Heart left ventricle (tissue), 16 donors: ENCODE measurements at regions not wholly inside any gene's neighbourhood (a gene's known extent, or its start where the extent isn't known, plus 50 kb on each side); places are given as distances from the start of the nearest gene placed in this dataset.

Experiments
- ATAC-seq, 4 donors: fragments of 200-7000 bp; cut with Tn5 transposase; one replicate each; pipeline ENCODE4 v1.9.1; 2020 to 2022; ENCODE audit warnings: moderate library complexity in 4 of 4, mild to moderate bottlenecking in 3 of 4, moderate number of reproducible peaks in 1 of 4
- DNase-seq, 5 donors: peaks; one replicate each; pipeline ENCODE4 v3.0.0-alpha.2; 2020
- H3K27ac ChIP-seq, 12 donors: fragments of 200-600 bp; sonication (generic) in 4 of 12; one replicate each; pipeline versions ENCODE4 v1.5.0 to v1.8.0; 2016 to 2022; ENCODE audit warnings: mild to moderate bottlenecking in 2 of 12
- H3K27me3 ChIP-seq, 9 donors: fragments of 200-600 bp; sonication (generic) in 2 of 9; one replicate each; pipeline versions ENCODE4 v1.5.1 to v1.8.0; 2016 to 2022; ENCODE audit warnings: mild to moderate bottlenecking in 3 of 9
- H3K36me3 ChIP-seq, 9 donors: fragments of 200-600 bp; sonication (generic) in 2 of 9; one replicate each; pipeline versions ENCODE4 v1.5.0 to v1.8.0; 2018 to 2022; ENCODE audit warnings: mild to moderate bottlenecking in 2 of 9
- H3K4me1 ChIP-seq, 12 donors: fragments of 200-600 bp; sonication (generic) in 4 of 12; one replicate each; pipeline versions ENCODE4 v1.5.0 to v1.8.0; 2016 to 2022; ENCODE audit warnings: mild to moderate bottlenecking in 3 of 12
- H3K4me3 ChIP-seq, 12 donors: fragments of 200-600 bp; sonication (generic) in 4 of 12; one replicate each; pipeline versions ENCODE4 v1.5.0 to v1.8.0; 2017 to 2022; ENCODE audit warnings: mild to moderate bottlenecking in 9 of 12, moderate library complexity in 4 of 12
- H3K9me3 ChIP-seq, 12 donors: fragments of 200-600 bp; sonication (generic) in 4 of 12; one replicate each; pipeline versions ENCODE4 v1.5.0 to v1.8.0; 2016 to 2022; ENCODE audit warnings: mild to moderate bottlenecking in 1 of 12
- POLR2A ChIP-seq, 2 donors: fragments of 450-650 bp; IDR thresholded peaks; one replicate each; pipeline ENCODE4 v1.6.1; 2017; ENCODE audit warnings: antibody characterized with exemption in 2 of 2, mild to moderate bottlenecking in 2 of 2, moderate library complexity in 2 of 2
- WGBS, 4 donors: extraction: QIAGEN DNeasy Blood & Tissue Kit in 2 of 4; methylation state at CpG; one replicate each; pipeline versions ENCODE4 v1.1.5 to v1.1.7; 2013 to 2018; 5-methylcytosine and 5-hydroxymethylcytosine counted together
- intact Hi-C, 10 donors: fragments of 100-400 bp; cut with DNase I; formaldehyde crosslinking; loops; one replicate each; pipeline versions ENCODE4 v1.11.1 to v1.14.2; 2022
- TF ChIP-seq, protein P1 (sequence below), 12 donors: fragments of 200-600 bp; sonication (generic) in 4 of 12; IDR thresholded peaks; one replicate each; pipeline versions ENCODE4 v1.5.0 to v1.8.0; 2018 to 2022; ENCODE audit warnings: antibody characterized with exemption in 12 of 12, mild to moderate bottlenecking in 5 of 12
- donor health status: ischemic (EF 13 %, LVEDD 7.1; RV severe dilation, severe dysfunction).
- donor health status: healthy with polysubstance abuse.
- donor health status: DM: no; HTN: yes; CAD: no.
- donor health status: DM: no; HTN: no; CAD: no.
- donor health status: ischemic (EF 25% LVEDD 6.9; RV normal size, moderate dysfunction).
- donor health status: ischemic (EF 25% LVEDD 5.7; RV mildly dilated, moderate dysfunction).
- donor health status: healthy.
- donor health status: DM: yes; HTN: yes; CAD: no.
- donor health status: ischemic (EF 35%, LVEDD 5.7; RV mildly dilated, moderate dysfunction).
- donor health status: nonischemic (EF 11% LVEDD 7.7; RV severe dilation, severe dysfunction).
- donor health status: DM: yes; HTN: yes; CAD: no.
- donor health status: PGD.
- donor health status: ischemic (EF 29% LVEDD 5.4; RV normal size, mild dysfunction).
- donor health status: nonischemic (EF 23%, LVEDD 6.1; RV moderate dilation, normal function).

GRCh38 chr1:189816558-189816957 is 661.1 kb downstream of the BRINP3 start:
- Histone ChIP-seq H3K9me3 (peaks cover 0 to 14% (median 0%) of the 10 kb centered on the region in 12 donors), H3K27ac (no peak overlapping the region), H3K36me3 (no peaks in the 10 kb centered on the region), H3K4me1 (no peaks in the 10 kb centered on the region), H3K4me3 (no peak overlapping the region), H3K27me3 (no peaks in the 10 kb centered on the region)
- 63 to 79% (median 69%) methylated on average over 1 of the region's 1 CpG for WGBS, 4 donors
- DNase-seq (no peak), ATAC-seq (no peak)
- intact Hi-C loops = no loop called here
- TF ChIP-seq, protein P1, sequence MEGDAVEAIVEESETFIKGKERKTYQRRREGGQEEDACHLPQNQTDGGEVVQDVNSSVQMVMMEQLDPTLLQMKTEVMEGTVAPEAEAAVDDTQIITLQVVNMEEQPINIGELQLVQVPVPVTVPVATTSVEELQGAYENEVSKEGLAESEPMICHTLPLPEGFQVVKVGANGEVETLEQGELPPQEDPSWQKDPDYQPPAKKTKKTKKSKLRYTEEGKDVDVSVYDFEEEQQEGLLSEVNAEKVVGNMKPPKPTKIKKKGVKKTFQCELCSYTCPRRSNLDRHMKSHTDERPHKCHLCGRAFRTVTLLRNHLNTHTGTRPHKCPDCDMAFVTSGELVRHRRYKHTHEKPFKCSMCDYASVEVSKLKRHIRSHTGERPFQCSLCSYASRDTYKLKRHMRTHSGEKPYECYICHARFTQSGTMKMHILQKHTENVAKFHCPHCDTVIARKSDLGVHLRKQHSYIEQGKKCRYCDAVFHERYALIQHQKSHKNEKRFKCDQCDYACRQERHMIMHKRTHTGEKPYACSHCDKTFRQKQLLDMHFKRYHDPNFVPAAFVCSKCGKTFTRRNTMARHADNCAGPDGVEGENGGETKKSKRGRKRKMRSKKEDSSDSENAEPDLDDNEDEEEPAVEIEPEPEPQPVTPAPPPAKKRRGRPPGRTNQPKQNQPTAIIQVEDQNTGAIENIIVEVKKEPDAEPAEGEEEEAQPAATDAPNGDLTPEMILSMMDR (IDR thresholded peaks at IDR 0.05) = no peak
- no peak for TF ChIP-seq POLR2A (IDR thresholded peaks at IDR 0.05)

GRCh38 chr1:189819751-189820150 is 657.9 kb downstream of the BRINP3 start:
- no peaks in the 10 kb centered on the region for H3K27me3 ChIP-seq
- H3K9me3 ChIP-seq = peaks cover 0 to 14% (median 0%) of the 10 kb centered on the region in 12 donors
- intact Hi-C loops = no loop called here
- H3K4me3 ChIP-seq = no peak overlapping the region
- H3K4me1 ChIP-seq = no peaks in the 10 kb centered on the region
- DNase-seq (no peak), ATAC-seq (no peak)
- 44 to 75% (median 57%) methylated on average over 2 of the region's 2 CpGs for WGBS, 4 donors
- no peak overlapping the region for H3K27ac ChIP-seq
- H3K36me3 ChIP-seq = no peaks in the 10 kb centered on the region
- TF ChIP-seq, protein P1 (IDR thresholded peaks at IDR 0.05) = no peak
- TF ChIP-seq POLR2A (IDR thresholded peaks at IDR 0.05) = no peak

- Histone ChIP-seq H3K27ac (no peak overlapping the region), H3K36me3 (no peaks in the 10 kb centered on the region), H3K4me1 (no peaks in the 10 kb centered on the region), H3K27me3 (no peaks in the 10 kb centered on the region), H3K4me3 (no peak overlapping the region), H3K9me3 (peaks cover 0 to 14% (median 0%) of the 10 kb centered on the region in 12 donors)
- no peak for DNase-seq
- TF ChIP-seq, protein P1 (IDR thresholded peaks at IDR 0.05) = no peak
- TF ChIP-seq POLR2A (IDR thresholded peaks at IDR 0.05) = no peak
- 0 to 36% (median 1%) methylated on average over 1 of the region's 1 CpG for WGBS, 4 donors
- no peak for ATAC-seq
- intact Hi-C loops = no loop called here
Measured at GRCh38 chr1:189821833-189822232, 655.8 kb downstream of the BRINP3 start.

DNA sequence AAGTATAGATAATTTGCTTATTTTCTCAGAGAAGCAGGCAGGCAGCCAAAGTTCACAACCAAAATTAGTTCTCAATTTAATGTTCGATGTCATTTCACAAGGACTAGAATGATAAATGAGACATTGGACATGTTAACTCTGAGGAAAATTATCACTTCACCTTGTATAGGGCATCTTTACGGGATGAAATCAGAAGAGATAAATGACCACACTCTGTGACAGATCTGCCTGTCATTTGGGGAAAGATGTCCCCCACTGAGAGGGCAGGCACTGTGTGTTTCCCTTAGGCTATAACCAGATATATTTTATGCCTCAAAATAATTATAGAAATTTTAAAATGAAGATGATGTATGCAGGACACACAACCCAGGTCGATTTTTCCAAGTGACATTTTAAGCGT is 642.9 kb downstream of the BRINP3 start:
- no peak overlapping the region for H3K27ac ChIP-seq
- no peak for DNase-seq
- no peaks in the 10 kb centered on the region for H3K27me3 ChIP-seq
- no peak overlapping the region for H3K4me3 ChIP-seq
- WGBS, 4 donors = 35 to 50% (median 43%) methylated on average over 4 of the region's 4 CpGs
- TF ChIP-seq POLR2A (IDR thresholded peaks at IDR 0.05) = no peak
- TF ChIP-seq, protein P1 (IDR thresholded peaks at IDR 0.05) = no peak
- no peaks in the 10 kb centered on the region for H3K36me3 ChIP-seq
- no peaks in the 10 kb centered on the region for H3K9me3 ChIP-seq
- ATAC-seq = no peak
- no peaks in the 10 kb centered on the region for H3K4me1 ChIP-seq
- intact Hi-C loops = no loop called here
